Smooth muscle cell (in vitro differentiated cells): ENCODE measurements at regions not wholly inside any gene's neighbourhood (a gene's known extent, or its start where the extent isn't known, plus 50 kb on each side); places are given as distances from the start of the nearest gene placed in this dataset.

Experiments
- DNase-seq: peaks from one replicate; lab custom pipeline; 2025; ENCODE audit not compliant: unreplicated experiment; lab: John Stamatoyannopoulos, UW
- H2AFZ ChIP-seq: fragments of 200-600 bp; sonication (generic); 2 replicates; pipeline ENCODE4 v1.6.0; 2016; ENCODE audit warnings: antibody characterized with exemption, low read depth, mild to moderate bottlenecking
- H3F3A ChIP-seq: fragments of 200-600 bp; sonication (generic); 2 replicates; pipeline ENCODE4 v1.6.0; 2017; ENCODE audit warnings: antibody characterized with exemption, low read depth
- H3K27ac ChIP-seq: fragments of 200-600 bp; sonication (generic); 2 replicates; pipeline ENCODE4 v1.5.1; 2016; ENCODE audit warnings: low read depth, mild to moderate bottlenecking
- H3K27me3 ChIP-seq: fragments of 200-600 bp; sonication (generic); 2 replicates; pipeline ENCODE4 v1.6.1; 2016; ENCODE audit warnings: low read depth, mild to moderate bottlenecking
- H3K36me3 ChIP-seq: fragments of 200-600 bp; sonication (generic); 2 replicates; pipeline ENCODE4 v1.5.1; 2016; ENCODE audit warnings: low read depth
- H3K4me1 ChIP-seq: fragments of 200-600 bp; sonication (generic); 2 replicates; pipeline ENCODE4 v1.5.1; 2016; ENCODE audit warnings: low read depth
- H3K4me2 ChIP-seq: fragments of 200-600 bp; sonication (generic); 2 replicates; pipeline ENCODE4 v1.6.0; 2016; ENCODE audit warnings: mild to moderate bottlenecking
- H3K4me3 ChIP-seq: fragments of 200-600 bp; sonication (generic); 2 replicates; pipeline ENCODE4 v1.5.1; 2016; ENCODE audit warnings: mild to moderate bottlenecking
- H3K79me2 ChIP-seq: fragments of 200-600 bp; sonication (generic); 2 replicates; pipeline ENCODE4 v1.6.0; 2016; ENCODE audit warnings: low read depth, mild to moderate bottlenecking
- H3K9ac ChIP-seq: fragments of 200-600 bp; sonication (generic); 2 replicates; pipeline ENCODE4 v1.6.0; 2016; ENCODE audit warnings: low read depth
- H3K9me3 ChIP-seq: fragments of 200-600 bp; sonication (generic); replicated peaks from 2 replicates; pipeline ENCODE4 v1.5.1; 2016; ENCODE audit warnings: low read depth
- H4K20me1 ChIP-seq: fragments of 200-600 bp; sonication (generic); 2 replicates; pipeline ENCODE4 v1.6.0; 2016; ENCODE audit warnings: low read depth
- WGBS: methylation state at CpG from one replicate; pipeline ENCODE4 v1.1.7; 2016; ENCODE audit warnings: low lambda C conversion rate; 5-methylcytosine and 5-hydroxymethylcytosine counted together
- TF ChIP-seq, protein P1 (sequence below): fragments of 200-600 bp; sonication (generic); IDR thresholded peaks from 2 replicates; pipeline ENCODE4 v1.5.1; 2017; ENCODE audit warnings: borderline replicate concordance, mild to moderate bottlenecking, antibody characterized with exemption; ENCODE audit not compliant: insufficient read depth, poor library complexity, severe bottlenecking

DNA sequence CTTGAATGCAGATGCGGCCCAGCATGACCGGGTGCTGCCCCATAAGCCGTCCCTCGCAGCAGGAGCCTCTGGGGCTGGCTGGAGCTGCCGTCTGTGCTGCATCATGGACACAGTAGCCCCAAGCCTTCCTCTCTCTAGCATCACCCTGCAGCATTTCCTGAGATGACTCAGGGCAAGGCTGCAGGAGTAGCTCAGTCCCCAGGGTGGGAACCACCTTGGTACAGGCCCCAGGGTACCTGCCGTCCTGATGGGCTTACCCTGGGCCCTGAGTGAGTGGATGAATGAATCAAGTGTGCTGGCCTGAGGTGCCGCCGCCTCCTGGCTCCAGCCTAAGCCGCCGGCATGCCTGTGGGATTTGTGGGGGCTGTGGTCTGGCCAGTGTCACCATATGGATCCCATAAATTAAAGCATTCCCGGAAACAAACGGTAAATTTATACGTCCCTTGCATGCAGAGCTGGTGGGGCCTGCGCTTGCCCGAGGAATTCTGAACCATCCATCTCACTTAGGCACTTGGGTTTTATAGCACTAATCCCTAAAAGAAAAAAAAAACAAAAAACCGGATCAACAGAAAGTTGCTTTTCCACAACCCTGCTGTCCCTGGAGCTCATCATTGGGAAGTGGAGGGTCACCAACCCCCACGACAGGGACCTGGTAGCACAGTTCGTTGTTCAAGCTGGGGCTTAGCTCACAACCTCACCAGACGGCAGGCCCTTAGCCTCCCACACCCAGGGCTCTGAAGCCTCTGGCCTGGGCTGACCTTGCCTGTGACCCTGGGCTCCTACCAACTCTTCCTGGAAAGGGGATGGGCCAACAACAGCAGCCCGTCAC is 242.6 kb upstream of the CIBAR2 start:
- WGBS, result 2% methylated on average over 20 of the region's 20 CpGs
- peak overlapping the region; percentile 75 for H3K27ac ChIP-seq
- H3K9me3 ChIP-seq, result no peaks in the 10 kb centered on the region
- peaks cover 59% of the 10 kb centered on the region for H4K20me1 ChIP-seq
- H3K9ac ChIP-seq, result no peak overlapping the region
- H3F3A ChIP-seq, result peaks cover 19% of the 10 kb centered on the region
- no peaks in the 10 kb centered on the region for H3K36me3 ChIP-seq
- peak overlapping the region; percentile 45 for H3K4me2 ChIP-seq
- no peak overlapping the region for H3K4me3 ChIP-seq
- TF ChIP-seq, protein P1, sequence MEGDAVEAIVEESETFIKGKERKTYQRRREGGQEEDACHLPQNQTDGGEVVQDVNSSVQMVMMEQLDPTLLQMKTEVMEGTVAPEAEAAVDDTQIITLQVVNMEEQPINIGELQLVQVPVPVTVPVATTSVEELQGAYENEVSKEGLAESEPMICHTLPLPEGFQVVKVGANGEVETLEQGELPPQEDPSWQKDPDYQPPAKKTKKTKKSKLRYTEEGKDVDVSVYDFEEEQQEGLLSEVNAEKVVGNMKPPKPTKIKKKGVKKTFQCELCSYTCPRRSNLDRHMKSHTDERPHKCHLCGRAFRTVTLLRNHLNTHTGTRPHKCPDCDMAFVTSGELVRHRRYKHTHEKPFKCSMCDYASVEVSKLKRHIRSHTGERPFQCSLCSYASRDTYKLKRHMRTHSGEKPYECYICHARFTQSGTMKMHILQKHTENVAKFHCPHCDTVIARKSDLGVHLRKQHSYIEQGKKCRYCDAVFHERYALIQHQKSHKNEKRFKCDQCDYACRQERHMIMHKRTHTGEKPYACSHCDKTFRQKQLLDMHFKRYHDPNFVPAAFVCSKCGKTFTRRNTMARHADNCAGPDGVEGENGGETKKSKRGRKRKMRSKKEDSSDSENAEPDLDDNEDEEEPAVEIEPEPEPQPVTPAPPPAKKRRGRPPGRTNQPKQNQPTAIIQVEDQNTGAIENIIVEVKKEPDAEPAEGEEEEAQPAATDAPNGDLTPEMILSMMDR, result no peak
- no peaks in the 10 kb centered on the region for H3K27me3 ChIP-seq
- peak; percentile 79 for DNase-seq
- H3K79me2 ChIP-seq, result no peaks in the 10 kb centered on the region
- peaks cover 8% of the 10 kb centered on the region for H3K4me1 ChIP-seq
- H2AFZ ChIP-seq, result no peak overlapping the region

DNA sequence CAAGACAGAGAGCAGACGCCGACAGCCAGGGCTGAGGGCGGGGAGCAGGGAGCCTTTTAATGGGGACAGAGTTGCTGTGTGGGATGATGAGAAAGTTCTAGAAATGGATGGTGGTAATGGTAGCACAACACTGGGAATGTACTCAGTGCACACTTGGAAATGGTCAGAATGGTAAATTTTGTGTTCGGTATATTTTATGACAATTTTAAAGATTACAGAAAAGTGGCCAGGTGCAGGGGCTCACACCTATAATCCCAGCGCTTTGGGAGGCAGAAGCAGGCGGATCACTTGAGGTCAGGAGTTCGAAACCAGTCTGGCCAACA is 243.2 kb upstream of the CIBAR2 start:
- Histone ChIP-seq H3K27me3 (no peaks in the 10 kb centered on the region), H3K79me2 (no peaks in the 10 kb centered on the region), H4K20me1 (peaks cover 53% of the 10 kb centered on the region), H3K9ac (no peak overlapping the region), H3K4me3 (no peak overlapping the region), H2AFZ (no peak overlapping the region), H3K9me3 (no peaks in the 10 kb centered on the region), H3K27ac (peak overlapping the region; percentile 75), H3K4me2 (peak overlapping the region; percentile 45), H3K36me3 (no peaks in the 10 kb centered on the region), H3K4me1 (peaks cover 8% of the 10 kb centered on the region), H3F3A (peaks cover 19% of the 10 kb centered on the region)
- 45% methylated on average over 7 of the region's 7 CpGs for WGBS
- no peak for DNase-seq
- TF ChIP-seq, protein P1, result no peak

DNA sequence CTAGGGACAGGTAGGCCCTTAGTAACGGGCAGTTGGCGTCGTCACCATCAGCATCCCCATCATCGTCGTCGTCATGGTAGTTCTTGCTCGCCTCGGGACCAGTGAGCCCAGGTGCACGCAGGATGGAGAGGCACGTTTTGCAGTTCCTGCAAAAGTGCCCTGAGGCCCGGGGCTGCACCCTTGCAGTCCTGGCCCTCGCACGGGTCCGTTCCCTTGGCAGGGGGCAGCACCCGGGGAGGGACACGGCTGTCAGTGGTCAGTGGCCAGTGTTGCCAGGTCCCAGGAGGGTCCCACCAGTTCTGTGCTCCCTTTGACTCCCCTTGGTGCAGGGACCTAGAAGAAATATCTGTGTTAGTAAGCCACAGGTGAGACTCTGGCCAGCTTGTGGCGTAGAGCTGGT is 243.9 kb upstream of the CIBAR2 start:
- Histone ChIP-seq H3K27me3 (no peaks in the 10 kb centered on the region), H3K4me3 (no peak overlapping the region), H3K4me1 (peaks cover 8% of the 10 kb centered on the region), H3K36me3 (no peaks in the 10 kb centered on the region), H2AFZ (no peak overlapping the region), H3K9me3 (no peaks in the 10 kb centered on the region), H3K4me2 (no peak overlapping the region), H3F3A (peaks cover 19% of the 10 kb centered on the region), H4K20me1 (peaks cover 47% of the 10 kb centered on the region), H3K27ac (no peak overlapping the region), H3K9ac (no peak overlapping the region), H3K79me2 (no peaks in the 10 kb centered on the region)
- no peak for DNase-seq
- WGBS, result 99% methylated on average over 17 of the region's 17 CpGs
- TF ChIP-seq, protein P1, result no peak

DNA sequence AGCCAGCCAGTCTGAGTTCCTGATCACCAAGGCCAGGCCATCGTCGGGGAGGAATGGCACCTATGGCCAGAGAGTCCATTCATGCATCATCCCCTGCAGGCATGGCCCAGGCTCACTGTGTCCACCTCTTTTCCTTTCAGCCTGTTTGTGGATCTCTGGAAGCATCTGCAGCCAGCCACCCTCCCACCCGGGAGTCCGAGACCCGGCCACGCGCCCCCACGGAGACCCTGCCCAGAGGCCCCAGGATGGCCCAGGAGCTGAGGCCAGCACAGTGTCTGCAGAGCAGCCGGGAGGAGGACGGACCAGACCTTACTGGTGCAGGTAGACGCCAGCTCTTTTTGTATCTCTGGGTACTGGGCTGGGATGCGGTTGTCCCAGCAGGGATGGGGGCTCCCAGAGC is 245.1 kb upstream of the CIBAR2 start:
- H3K4me1 ChIP-seq, result peaks cover 3% of the 10 kb centered on the region
- WGBS, result 96% methylated on average over 12 of the region's 12 CpGs
- no peak overlapping the region for H3K27ac ChIP-seq
- DNase-seq, result no peak
- H3K27me3 ChIP-seq, result no peaks in the 10 kb centered on the region
- no peak overlapping the region for H3K4me3 ChIP-seq
- H3K79me2 ChIP-seq, result no peaks in the 10 kb centered on the region
- peaks cover 19% of the 10 kb centered on the region for H3F3A ChIP-seq
- H3K4me2 ChIP-seq, result no peak overlapping the region
- peaks cover 37% of the 10 kb centered on the region for H4K20me1 ChIP-seq
- H3K9ac ChIP-seq, result no peak overlapping the region
- H2AFZ ChIP-seq, result no peak overlapping the region
- no peaks in the 10 kb centered on the region for H3K36me3 ChIP-seq
- H3K9me3 ChIP-seq, result no peaks in the 10 kb centered on the region
- TF ChIP-seq, protein P1, result no peak
